ENCODE measurements at regions not wholly inside any gene's neighbourhood (a gene's known extent, or its start where the extent isn't known, plus 50 kb on each side); places are given as distances from the start of the nearest gene placed in this dataset.

- in situ Hi-C loops (cut with HindIII; ENCODE audit: low sequenced_read_pairs) = no loop called here
- TF ChIP-seq, protein P1, sequence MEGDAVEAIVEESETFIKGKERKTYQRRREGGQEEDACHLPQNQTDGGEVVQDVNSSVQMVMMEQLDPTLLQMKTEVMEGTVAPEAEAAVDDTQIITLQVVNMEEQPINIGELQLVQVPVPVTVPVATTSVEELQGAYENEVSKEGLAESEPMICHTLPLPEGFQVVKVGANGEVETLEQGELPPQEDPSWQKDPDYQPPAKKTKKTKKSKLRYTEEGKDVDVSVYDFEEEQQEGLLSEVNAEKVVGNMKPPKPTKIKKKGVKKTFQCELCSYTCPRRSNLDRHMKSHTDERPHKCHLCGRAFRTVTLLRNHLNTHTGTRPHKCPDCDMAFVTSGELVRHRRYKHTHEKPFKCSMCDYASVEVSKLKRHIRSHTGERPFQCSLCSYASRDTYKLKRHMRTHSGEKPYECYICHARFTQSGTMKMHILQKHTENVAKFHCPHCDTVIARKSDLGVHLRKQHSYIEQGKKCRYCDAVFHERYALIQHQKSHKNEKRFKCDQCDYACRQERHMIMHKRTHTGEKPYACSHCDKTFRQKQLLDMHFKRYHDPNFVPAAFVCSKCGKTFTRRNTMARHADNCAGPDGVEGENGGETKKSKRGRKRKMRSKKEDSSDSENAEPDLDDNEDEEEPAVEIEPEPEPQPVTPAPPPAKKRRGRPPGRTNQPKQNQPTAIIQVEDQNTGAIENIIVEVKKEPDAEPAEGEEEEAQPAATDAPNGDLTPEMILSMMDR (IDR thresholded peaks at IDR 0.05; ENCODE audit: low read depth, low read length, missing control alignments) = no peak
- no peak overlapping the region for H3K4me3 ChIP-seq (ENCODE audit: low read depth, low read length)
- DNase-seq (ENCODE audit: low read depth) = no peak
Measured at GRCh38 chr5:61683926-61684325, 351.9 kb downstream of the ZSWIM6 start.

GRCh38 chr5:61686491-61687257 is 354.6 kb downstream of the ZSWIM6 start:
- no peak for DNase-seq (ENCODE audit: low read depth)
- TF ChIP-seq, protein P1 (IDR thresholded peaks at IDR 0.05; ENCODE audit: low read depth, low read length, missing control alignments) = no peak

DNA sequence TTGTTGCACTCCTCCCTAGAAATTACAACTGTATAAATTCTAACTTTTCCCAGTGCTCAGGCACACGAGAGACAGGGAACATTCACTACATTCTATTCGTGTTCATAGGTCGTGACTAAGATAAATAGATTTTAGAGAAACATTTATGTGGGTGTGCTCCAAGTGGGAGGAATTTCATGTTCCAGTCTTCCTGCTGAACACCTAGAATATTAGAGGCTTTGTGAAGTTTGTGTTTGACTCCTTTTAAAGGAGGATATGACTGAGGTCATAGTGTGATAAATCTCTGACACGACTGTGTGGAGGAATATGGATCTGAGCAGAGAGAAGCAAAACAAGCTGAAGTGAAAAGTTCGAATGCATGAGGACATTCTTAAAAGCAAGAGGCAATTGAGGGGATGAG is 355.3 kb downstream of the ZSWIM6 start:
- no peak overlapping the region for H3K4me3 ChIP-seq (ENCODE audit: low read depth, low read length)
- DNase-seq (ENCODE audit: low read depth) = no peak
- in situ Hi-C loops (cut with HindIII; ENCODE audit: low sequenced_read_pairs) = no loop called here
- TF ChIP-seq, protein P1 (IDR thresholded peaks at IDR 0.05; ENCODE audit: low read depth, low read length, missing control alignments) = no peak

More at GRCh38 chr5:61686491-61687257, 354.6 kb downstream of the ZSWIM6 start:
- H3K4me3 ChIP-seq (ENCODE audit: low read depth, low read length) = no peak overlapping the region
- in situ Hi-C loops (cut with HindIII; ENCODE audit: low sequenced_read_pairs) = no loop called here

GRCh38 chr5:61689153-61689846 is 357.2 kb downstream of the ZSWIM6 start:
- TF ChIP-seq, protein P1 (IDR thresholded peaks at IDR 0.05; ENCODE audit: low read depth, low read length, missing control alignments) = no peak
- no peak for DNase-seq (ENCODE audit: low read depth)
- no peak overlapping the region for H3K4me3 ChIP-seq (ENCODE audit: low read depth, low read length)
- in situ Hi-C loops (cut with HindIII; ENCODE audit: low sequenced_read_pairs) = no loop called here

DNA sequence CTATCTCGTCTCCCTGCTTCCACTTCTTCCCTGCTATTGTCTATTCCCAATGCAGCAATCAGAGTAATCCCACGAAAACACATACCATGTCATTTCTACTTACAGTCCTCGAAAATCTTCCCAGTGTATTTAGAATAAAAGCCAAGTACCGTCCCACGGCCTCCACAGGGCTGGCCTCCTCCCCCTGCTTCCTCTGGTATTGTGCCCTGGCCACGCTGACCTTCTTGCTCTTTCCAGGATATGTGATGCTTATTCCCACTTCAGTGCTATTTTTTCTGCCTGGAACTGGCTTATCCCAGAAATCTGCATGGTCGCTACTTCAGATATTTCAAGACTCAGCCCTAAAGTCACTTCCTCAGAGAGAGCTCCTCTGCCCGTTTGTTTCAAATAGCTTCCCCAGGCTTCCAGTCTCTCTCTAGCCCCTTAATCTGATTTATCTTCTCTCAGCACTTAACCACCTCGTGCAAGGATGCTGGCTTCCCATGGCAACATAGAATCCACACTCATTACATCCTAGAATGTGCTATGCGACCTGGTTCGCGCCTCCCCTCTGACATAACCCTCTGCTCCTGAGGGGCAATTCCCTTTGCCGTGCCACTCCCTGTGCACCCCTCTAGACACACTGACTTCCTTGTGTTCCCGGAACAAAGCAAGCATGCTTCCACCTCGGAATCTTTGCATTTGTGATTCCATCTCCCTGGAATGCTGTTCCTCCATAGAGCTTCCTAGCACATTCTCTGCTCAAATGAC is 365.9 kb downstream of the ZSWIM6 start:
- TF ChIP-seq, protein P1 (IDR thresholded peaks at IDR 0.05; ENCODE audit: low read depth, low read length, missing control alignments) = no peak
- no peak overlapping the region for H3K4me3 ChIP-seq (ENCODE audit: low read depth, low read length)
- no peak for DNase-seq (ENCODE audit: low read depth)
- in situ Hi-C loops (cut with HindIII; ENCODE audit: low sequenced_read_pairs) = no loop called here

DNA sequence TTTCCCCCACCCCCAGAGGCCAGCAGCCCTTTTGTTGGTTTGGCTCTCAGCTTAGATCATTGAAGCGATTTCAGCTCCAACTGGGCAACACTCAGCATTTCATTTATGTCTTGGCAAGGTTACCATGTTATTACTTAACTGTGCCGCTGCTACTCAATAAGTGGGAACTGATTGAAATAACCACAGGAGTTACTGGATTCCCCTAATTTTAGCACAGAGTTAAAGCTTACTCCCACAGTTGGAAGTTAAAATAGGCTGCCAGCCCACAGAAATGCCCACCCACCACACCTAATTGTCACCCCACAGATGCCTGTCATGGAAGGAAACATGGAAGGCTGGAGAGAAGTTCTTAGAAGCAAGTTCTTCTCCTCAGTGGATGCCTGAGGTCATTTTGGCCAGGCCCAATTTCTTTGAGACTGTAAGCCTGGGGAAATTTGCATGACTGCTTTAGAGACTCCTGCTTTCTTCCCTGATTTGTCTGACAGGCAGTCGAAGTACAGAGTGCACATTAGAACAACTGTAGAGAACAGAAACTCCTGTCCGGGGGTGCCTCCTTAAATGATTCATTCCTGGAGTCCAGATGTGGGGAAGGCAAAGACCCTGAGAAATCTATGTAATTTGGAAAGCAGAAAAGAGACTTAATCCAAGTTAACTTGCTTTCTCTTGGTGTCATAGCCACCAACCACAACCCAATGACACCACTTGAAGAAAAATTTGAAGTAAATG is 370.0 kb downstream of the ZSWIM6 start:
- in situ Hi-C loops (cut with HindIII; ENCODE audit: low sequenced_read_pairs) = no loop called here
- H3K4me3 ChIP-seq (ENCODE audit: low read depth, low read length) = no peak overlapping the region
- TF ChIP-seq, protein P1 (IDR thresholded peaks at IDR 0.05; ENCODE audit: low read depth, low read length, missing control alignments) = no peak
- DNase-seq (ENCODE audit: low read depth) = no peak
